ENCODE measurements at regions not wholly inside any gene's neighbourhood (a gene's known extent, or its start where the extent isn't known, plus 50 kb on each side); places are given as distances from the start of the nearest gene placed in this dataset.

DNA sequence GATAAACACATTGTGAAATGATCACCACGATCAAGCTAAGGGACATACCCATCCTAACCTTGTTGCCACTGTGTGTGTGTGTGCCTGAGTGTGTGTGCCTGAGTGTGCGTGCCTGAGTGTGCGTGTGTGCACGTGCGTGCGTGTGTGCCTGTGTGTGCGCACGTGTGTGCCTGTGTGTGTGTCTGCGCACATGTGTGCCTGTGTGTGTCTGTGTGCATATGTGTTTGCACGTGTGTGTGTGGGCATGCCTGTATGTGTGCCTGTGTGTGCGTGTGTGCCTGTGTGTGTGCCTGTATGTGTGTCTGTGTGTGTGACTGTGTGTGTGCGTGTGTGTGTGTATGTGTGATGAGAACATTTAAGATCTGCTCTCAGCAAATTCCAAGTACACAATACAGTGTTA, 244.1 kb upstream of the DPP6 start:
- TF ChIP-seq PPARA (CRISPR knock-in tag; IDR thresholded peaks at IDR 0.05; ENCODE audit: borderline replicate concordance) = no peak
- no peak for TF ChIP-seq ZNF8 (CRISPR knock-in tag; IDR thresholded peaks at IDR 0.05)
- TF ChIP-seq, protein P1, sequence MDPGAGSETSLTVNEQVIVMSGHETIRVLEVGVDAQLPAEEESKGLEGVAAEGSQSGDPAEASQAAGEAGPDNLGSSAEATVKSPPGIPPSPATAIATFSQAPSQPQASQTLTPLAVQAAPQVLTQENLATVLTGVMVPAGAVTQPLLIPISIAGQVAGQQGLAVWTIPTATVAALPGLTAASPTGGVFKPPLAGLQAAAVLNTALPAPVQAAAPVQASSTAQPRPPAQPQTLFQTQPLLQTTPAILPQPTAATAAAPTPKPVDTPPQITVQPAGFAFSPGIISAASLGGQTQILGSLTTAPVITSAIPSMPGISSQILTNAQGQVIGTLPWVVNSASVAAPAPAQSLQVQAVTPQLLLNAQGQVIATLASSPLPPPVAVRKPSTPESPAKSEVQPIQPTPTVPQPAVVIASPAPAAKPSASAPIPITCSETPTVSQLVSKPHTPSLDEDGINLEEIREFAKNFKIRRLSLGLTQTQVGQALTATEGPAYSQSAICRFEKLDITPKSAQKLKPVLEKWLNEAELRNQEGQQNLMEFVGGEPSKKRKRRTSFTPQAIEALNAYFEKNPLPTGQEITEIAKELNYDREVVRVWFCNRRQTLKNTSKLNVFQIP (CRISPR knock-in tag; IDR thresholded peaks at IDR 0.05; ENCODE audit: borderline replicate concordance, low read depth) = no peak
- TF ChIP-seq, protein P2, sequence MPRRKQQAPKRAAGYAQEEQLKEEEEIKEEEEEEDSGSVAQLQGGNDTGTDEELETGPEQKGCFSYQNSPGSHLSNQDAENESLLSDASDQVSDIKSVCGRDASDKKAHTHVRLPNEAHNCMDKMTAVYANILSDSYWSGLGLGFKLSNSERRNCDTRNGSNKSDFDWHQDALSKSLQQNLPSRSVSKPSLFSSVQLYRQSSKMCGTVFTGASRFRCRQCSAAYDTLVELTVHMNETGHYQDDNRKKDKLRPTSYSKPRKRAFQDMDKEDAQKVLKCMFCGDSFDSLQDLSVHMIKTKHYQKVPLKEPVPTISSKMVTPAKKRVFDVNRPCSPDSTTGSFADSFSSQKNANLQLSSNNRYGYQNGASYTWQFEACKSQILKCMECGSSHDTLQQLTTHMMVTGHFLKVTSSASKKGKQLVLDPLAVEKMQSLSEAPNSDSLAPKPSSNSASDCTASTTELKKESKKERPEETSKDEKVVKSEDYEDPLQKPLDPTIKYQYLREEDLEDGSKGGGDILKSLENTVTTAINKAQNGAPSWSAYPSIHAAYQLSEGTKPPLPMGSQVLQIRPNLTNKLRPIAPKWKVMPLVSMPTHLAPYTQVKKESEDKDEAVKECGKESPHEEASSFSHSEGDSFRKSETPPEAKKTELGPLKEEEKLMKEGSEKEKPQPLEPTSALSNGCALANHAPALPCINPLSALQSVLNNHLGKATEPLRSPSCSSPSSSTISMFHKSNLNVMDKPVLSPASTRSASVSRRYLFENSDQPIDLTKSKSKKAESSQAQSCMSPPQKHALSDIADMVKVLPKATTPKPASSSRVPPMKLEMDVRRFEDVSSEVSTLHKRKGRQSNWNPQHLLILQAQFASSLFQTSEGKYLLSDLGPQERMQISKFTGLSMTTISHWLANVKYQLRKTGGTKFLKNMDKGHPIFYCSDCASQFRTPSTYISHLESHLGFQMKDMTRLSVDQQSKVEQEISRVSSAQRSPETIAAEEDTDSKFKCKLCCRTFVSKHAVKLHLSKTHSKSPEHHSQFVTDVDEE (CRISPR knock-in tag; IDR thresholded peaks at IDR 0.05) = no peak

Data from SK-N-SH treated with all-trans-retinoic acid at 6 μM for 48 hours (cell line).